Common myeloid progenitor, CD34-positive (primary cell): ENCODE measurements at regions not wholly inside any gene's neighbourhood (a gene's known extent, or its start where the extent isn't known, plus 50 kb on each side); places are given as distances from the start of the nearest gene placed in this dataset.

ENCODE experiments used
- CTCF ChIA-PET: fragments of 350-600 bp; sonication (Branson Sonifier 250); formaldehyde crosslinking; loops from one replicate; lab custom pipeline; 2021; ENCODE audit warnings: antibody characterized with exemption; lab: Charles Lee
- POLR2A ChIA-PET: fragments of 350-600 bp; sonication (Branson Sonifier 250); formaldehyde crosslinking; loops from one replicate; lab custom pipeline; 2021; ENCODE audit warnings: antibody characterized with exemption; lab: Charles Lee
- DNase-seq, 3 donors: peaks; one replicate each; pipeline versions ENCODE4 v3.0.0 to v3.0.0-alpha.2; 2013
- H3K27ac ChIP-seq, 2 experiments: 1 replicate in 1 of 2; 2 replicates in 1 of 2; pipeline ENCODE4 v1.7.0; 2013; ENCODE audit warnings: inconsistent platforms in 2 of 2, low read length in 2 of 2, mild to moderate bottlenecking in 2 of 2, low read depth in 1 of 2, moderate library complexity in 1 of 2; ENCODE audit not compliant: severe bottlenecking in 2 of 2, insufficient read depth in 1 of 2, poor library complexity in 1 of 2
- H3K27me3 ChIP-seq, 5 experiments: replicated peaks in 2 of 5; 1 replicate in 3 of 5; 2 replicates in 2 of 5; pipeline versions ENCODE4 v1.6.1 to v1.7.0; 2013; ENCODE audit warnings: low read length in 4 of 5, mild to moderate bottlenecking in 2 of 5, moderate library complexity in 2 of 5, inconsistent platforms in 1 of 5; ENCODE audit not compliant: insufficient read depth in 5 of 5, control insufficient read depth in 4 of 5
- H3K36me3 ChIP-seq, 4 experiments: 1 replicate in 2 of 4; 2 replicates in 2 of 4; pipeline versions ENCODE4 v1.6.1 to v1.7.0; 2013; ENCODE audit warnings: low read length in 3 of 4, control low read depth in 1 of 4, mild to moderate bottlenecking in 1 of 4; ENCODE audit not compliant: control insufficient read depth in 4 of 4, insufficient read depth in 4 of 4
- H3K4me1 ChIP-seq, 4 experiments: 1 replicate in 3 of 4; 2 replicates in 1 of 4; pipeline versions ENCODE4 v1.6.1 to v1.7.1; 2013; ENCODE audit warnings: low read length in 3 of 4, mild to moderate bottlenecking in 3 of 4, control low read depth in 1 of 4, inconsistent platforms in 1 of 4, moderate library complexity in 1 of 4; ENCODE audit not compliant: control insufficient read depth in 4 of 4, insufficient read depth in 4 of 4; ENCODE audit errors: control extremely low read depth in 1 of 4
- H3K4me3 ChIP-seq, 7 experiments: 1 replicate in 4 of 7; 2 replicates in 3 of 7; pipeline versions ENCODE4 v1.5.1 to v1.7.0; 2013; ENCODE audit warnings: mild to moderate bottlenecking in 7 of 7, low read length in 6 of 7, moderate library complexity in 6 of 7, inconsistent platforms in 2 of 7, low read depth in 2 of 7, control low read depth in 1 of 7; ENCODE audit not compliant: insufficient read depth in 4 of 7, control insufficient read depth in 1 of 7; ENCODE audit errors: extremely low read depth in 1 of 7
- H3K9me3 ChIP-seq, 5 experiments: 1 replicate in 4 of 5; 2 replicates in 1 of 5; pipeline versions ENCODE4 v1.6.1 to v1.7.1; 2013; ENCODE audit warnings: low read length in 4 of 5, mild to moderate bottlenecking in 2 of 5, inconsistent platforms in 1 of 5, low read depth in 1 of 5, moderate library complexity in 1 of 5; ENCODE audit not compliant: control insufficient read depth in 4 of 5, insufficient read depth in 2 of 5; ENCODE audit errors: control extremely low read depth in 1 of 5
- WGBS: methylation state at CpG from one replicate; pipeline ENCODE4 v1.1.5; 2013; ENCODE audit not compliant: insufficient coverage; 5-methylcytosine and 5-hydroxymethylcytosine counted together

DNA sequence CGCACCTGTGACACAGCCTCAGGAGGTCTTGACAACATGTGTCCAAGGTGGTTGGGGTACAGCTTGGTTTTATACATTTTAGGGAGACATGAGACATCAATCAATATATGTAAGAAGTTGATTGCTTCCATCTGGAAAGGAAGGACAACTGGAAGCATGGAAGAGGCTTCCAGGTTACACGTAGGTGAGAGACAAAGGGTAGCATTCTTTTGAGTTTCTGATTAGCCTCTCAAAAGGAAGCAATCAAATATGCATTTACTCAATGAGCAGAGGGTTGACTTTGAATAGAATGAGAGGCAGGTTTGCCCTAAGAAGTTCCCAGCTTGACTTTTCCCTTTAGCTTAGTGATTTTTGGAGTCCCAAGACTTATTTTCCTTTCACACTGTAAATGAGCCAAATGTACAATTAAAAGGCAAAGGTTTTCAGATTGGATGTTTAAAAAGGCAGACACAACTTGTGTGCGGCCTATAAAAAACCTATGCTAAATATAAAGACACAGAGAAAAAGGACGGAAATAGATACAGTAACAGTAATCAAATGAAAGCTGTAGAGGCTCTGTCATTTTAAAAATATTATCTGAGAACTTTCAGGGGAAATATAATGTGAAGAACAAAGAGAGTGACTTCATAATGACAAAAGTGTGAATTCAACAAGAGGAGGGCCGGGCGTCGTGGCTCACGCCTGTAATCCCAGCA is 65.7 kb upstream of the LANCL2 start:
- Histone ChIP-seq H3K27ac (no peak overlapping the region), H3K9me3 (no peaks in the 10 kb centered on the region), H3K36me3 (no peaks in the 10 kb centered on the region), H3K4me3 (no peak overlapping the region), H3K4me1 (no peaks in the 10 kb centered on the region), H3K27me3 (peaks cover 0 to 7% (median 0%) of the 10 kb centered on the region in 5 experiments)
- DNase-seq = no peak
- WGBS = 88% methylated on average over 4 of the region's 8 CpGs
- ChIA-PET POLR2A (no interaction called here), CTCF (interaction anchor here (0.7 kb wide), 1 partner anchor 26 kb away, joined by 3 read pairs; no protein-coding TSS in a partner anchor)

DNA sequence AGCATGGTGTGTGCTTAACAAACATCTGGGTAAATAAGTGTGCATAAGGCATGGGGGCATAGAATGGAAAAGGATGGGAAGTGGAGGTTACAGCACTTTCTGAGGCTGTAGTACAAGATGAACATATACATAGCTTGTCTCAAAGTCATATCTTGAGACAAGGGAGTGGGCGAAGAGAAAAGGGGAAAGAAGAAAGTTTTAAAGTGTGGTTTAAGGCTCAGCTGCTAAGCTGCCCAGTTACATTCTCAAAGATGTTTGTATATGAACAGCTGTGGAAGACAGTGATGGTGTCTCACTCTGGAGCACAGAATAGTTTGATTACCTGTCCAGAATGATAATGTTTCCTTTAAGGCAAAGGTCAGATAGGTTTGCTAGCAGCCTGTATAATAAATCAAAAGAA is 61.9 kb upstream of the LANCL2 start:
- Histone ChIP-seq H3K4me3 (no peak overlapping the region), H3K27ac (no peak overlapping the region), H3K9me3 (no peaks in the 10 kb centered on the region), H3K36me3 (no peaks in the 10 kb centered on the region), H3K27me3 (peaks cover 0 to 9% (median 0%) of the 10 kb centered on the region in 5 experiments), H3K4me1 (no peaks in the 10 kb centered on the region)
- ChIA-PET CTCF (no interaction called here), POLR2A (no interaction called here)
- no peak for DNase-seq
- WGBS = 92% methylated on average over 1 of the region's 1 CpG

DNA sequence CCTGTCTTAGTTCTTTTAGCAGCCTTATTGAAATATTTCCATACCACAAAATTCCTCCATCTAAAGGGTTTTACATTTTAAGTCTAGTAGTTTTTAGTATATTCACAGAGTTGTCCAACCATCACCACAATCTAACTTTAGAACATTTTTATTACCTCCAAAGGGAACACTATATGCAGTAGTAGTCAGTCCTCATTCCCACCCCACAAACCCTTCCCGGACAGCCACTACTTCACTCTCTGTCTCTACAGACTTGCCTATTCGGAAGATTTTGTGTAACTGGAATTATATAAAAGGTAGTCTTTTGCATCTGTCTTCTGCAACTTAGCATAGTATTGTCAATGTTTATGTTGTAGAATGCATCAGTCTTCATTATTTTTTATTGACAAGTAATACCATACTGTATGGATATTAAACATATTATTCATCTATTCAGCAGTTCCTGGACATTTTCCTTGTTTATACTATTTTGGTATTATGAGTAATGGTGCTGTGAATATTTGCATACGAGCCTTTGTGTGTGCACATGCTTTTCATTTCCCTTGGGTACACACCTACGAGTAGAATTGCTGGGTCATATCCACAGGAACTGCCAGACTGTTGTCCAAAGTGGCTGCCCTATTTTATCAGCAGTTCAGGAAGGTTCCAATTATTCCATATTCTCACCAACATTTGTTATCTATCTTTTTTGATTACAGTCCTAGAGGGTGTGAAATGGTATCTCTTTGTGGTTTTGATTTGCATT is 60.9 kb upstream of the LANCL2 start:
- H3K27ac ChIP-seq = no peak overlapping the region
- H3K4me1 ChIP-seq = no peaks in the 10 kb centered on the region
- no peaks in the 10 kb centered on the region for H3K9me3 ChIP-seq
- DNase-seq = no peak
- no peaks in the 10 kb centered on the region for H3K36me3 ChIP-seq
- H3K27me3 ChIP-seq = peaks cover 0 to 9% (median 0%) of the 10 kb centered on the region in 5 experiments
- POLR2A ChIA-PET = no interaction called here
- H3K4me3 ChIP-seq = no peak overlapping the region
- no CpG with 5 or more reads among the region's 4 CpGs for WGBS
- CTCF ChIA-PET = no interaction called here

DNA sequence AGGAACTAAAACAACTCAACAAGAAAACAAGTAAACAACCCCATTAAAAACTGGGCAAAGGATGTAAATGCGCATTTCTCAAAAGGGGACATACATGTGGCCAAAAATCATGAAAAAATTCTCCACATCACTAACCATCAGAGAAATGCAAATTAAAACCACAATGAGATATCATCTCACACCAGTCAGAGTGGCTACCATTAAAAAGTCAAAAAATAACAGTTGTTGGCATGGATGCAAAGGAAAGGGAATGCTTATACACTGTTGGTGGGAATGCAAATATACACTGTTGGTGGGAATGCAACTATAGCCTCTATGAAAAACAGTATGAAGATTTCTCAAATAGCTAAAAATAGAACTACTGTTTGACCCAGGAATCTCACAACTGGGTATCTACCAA is 60.0 kb upstream of the LANCL2 start:
- DNase-seq = no peak
- H3K27ac ChIP-seq = no peak overlapping the region
- H3K9me3 ChIP-seq = no peaks in the 10 kb centered on the region
- H3K27me3 ChIP-seq = peaks cover 0 to 9% (median 0%) of the 10 kb centered on the region in 5 experiments
- no peaks in the 10 kb centered on the region for H3K36me3 ChIP-seq
- H3K4me1 ChIP-seq = no peaks in the 10 kb centered on the region
- no peak overlapping the region for H3K4me3 ChIP-seq
- no CpG with 5 or more reads among the region's 1 CpG for WGBS
- CTCF ChIA-PET = no interaction called here
- POLR2A ChIA-PET = no interaction called here

DNA sequence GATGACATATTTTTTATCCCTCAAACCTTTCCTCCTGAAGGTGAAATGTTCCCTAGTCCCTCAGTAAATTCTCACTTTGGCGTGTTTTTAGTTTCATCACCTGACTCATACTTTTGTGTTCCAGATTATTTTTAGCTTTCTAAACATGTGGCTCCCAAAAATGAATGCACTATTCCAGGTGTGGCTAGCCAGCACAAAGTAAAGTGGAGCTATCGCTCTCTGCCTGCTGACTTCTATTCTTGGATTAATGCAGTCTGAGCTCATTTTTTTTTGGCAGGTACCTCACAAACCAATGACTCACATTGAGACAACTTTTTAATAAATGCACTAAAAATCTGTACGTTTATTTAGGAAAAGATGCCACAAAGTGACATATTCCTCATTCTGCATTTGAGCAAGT is 58.8 kb upstream of the LANCL2 start:
- 100% methylated on average over 3 of the region's 3 CpGs for WGBS
- ChIA-PET CTCF (no interaction called here), POLR2A (no interaction called here)
- Histone ChIP-seq H3K9me3 (no peaks in the 10 kb centered on the region), H3K27me3 (peaks cover 0 to 9% (median 0%) of the 10 kb centered on the region in 5 experiments), H3K4me3 (no peak overlapping the region), H3K4me1 (no peaks in the 10 kb centered on the region), H3K36me3 (no peaks in the 10 kb centered on the region), H3K27ac (no peak overlapping the region)
- DNase-seq = no peak

DNA sequence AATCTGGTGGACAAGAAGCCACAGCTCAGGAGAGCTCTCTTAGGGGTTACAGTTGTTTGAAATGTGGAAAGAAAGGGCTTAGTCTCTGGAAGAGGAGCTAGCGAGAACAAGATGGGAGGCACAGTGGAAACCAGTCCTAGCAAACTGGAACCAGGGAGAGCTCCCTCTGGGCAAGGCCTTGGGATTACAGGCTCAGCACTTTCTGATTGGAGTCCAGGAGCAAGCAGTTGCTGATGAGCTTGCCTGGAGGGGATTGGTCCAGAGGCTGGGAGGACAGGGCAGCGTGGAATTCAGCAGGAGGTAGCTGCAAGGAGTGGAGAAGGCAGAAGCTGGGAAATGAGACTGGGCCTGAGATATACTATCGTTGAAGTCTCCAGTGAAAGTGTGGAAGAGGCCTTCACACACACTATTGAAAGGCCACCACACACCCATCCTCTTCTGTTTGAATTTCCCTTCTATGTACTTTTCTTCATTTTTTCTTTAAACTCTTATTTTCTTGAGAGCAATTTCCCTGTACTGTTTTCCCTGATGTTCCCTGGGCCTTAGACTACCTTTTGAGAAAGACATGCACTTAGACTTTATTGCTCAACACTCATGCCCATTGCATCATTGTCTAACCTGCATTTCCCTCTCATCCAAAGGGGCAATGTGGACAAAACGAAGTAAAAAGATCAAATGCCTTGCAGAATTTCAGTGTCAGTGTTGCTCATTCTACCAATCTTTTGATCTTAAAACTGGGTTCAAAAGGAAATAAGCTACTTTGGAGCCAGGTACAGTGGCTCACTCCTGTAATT is 57.8 kb upstream of the LANCL2 start:
- CTCF ChIA-PET = no interaction called here
- 100% methylated on average over 3 of the region's 4 CpGs for WGBS
- H3K36me3 ChIP-seq = no peaks in the 10 kb centered on the region
- no peaks in the 10 kb centered on the region for H3K4me1 ChIP-seq
- H3K4me3 ChIP-seq = no peak overlapping the region
- POLR2A ChIA-PET = no interaction called here
- peaks cover 0 to 8% (median 0%) of the 10 kb centered on the region in 5 experiments for H3K27me3 ChIP-seq
- H3K27ac ChIP-seq = no peak overlapping the region
- no peaks in the 10 kb centered on the region for H3K9me3 ChIP-seq
- no peak for DNase-seq
